ENCODE measurements at regions not wholly inside any gene's neighbourhood (a gene's known extent, or its start where the extent isn't known, plus 50 kb on each side); places are given as distances from the start of the nearest gene placed in this dataset.

DNA sequence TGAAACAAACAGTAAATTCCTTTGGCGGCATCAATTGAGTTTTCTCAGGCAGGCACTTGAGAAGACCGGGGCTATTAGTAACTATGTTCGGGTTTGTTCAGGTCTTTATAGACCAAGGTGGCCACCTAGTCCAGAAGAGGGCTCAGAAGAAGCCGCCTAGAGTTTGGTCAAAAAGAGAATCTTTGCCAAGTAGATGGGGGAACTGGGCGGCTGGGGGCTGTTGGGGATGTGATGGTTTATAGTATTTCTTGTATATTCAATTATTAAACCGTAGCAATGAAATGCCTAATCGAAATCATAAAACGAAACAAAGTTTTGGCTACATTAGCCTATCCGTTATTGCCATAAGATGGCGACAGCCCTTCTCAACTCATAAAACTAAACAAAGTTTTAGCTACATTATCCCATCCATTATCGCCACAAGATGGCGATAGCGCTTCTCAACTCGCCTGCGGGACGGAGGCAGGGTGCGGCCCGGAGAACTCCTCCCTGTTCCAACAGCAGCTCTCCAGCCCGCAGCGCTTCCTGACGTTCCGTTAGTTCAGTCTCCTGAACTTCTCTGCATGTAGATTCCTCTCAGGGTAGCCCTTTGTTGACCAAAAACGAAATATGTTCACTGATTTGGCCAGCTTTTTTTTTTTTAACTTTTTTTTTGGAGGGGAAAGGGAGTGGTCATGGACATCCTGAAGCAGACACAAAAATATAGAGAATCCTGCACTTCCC lies 120.5 kb upstream of the PRSS16 start:
- peak; percentile 74 to 88 (median 76) for TF ChIP-seq CTCF (IDR thresholded peaks at IDR 0.05)
- TF ChIP-seq POLR2A (IDR thresholded peaks at IDR 0.05): peak in 1 of 2 donors; percentile 44

All from adrenal gland (tissue), 5 donors.